ENCODE measurements at regions not wholly inside any gene's neighbourhood (a gene's known extent, or its start where the extent isn't known, plus 50 kb on each side); places are given as distances from the start of the nearest gene placed in this dataset.

- Histone ChIP-seq H3K4me1 (ENCODE audit: control insufficient read depth, insufficient read depth, low read length) (no peaks in the 10 kb centered on the region), H3K27ac (ENCODE audit: extremely low read depth, low read depth, low read length) (no peak overlapping the region), H3K9me3 (ENCODE audit: control insufficient read depth, insufficient read depth, low read depth, low read length) (no peaks in the 10 kb centered on the region), H3K4me3 (ENCODE audit: low read depth, low read length) (no peak overlapping the region), H3K36me3 (ENCODE audit: control insufficient read depth in 2 of 2, insufficient read depth in 1 of 2, low read length in 2 of 2) (no peaks in the 10 kb centered on the region)
- CTCF ChIA-PET, result interaction anchor here (0.6 to 2.1 kb wide), 2 partner anchors 12 to 1789 kb away, joined by 3 to 4 read pairs; no protein-coding TSS in a partner anchor
- POLR2A ChIA-PET, result no interaction called here
- TF ChIP-seq TCF7L2 (IDR thresholded peaks at IDR 0.05; ENCODE audit: borderline replicate concordance, low read depth, low read length) (no peak), ZNF184 (tag by site-specific recombination; IDR thresholded peaks at IDR 0.05) (no peak), ZNF354C (tag by site-specific recombination; IDR thresholded peaks at IDR 0.05; ENCODE audit: borderline replicate concordance, low read depth) (no peak), RBAK (tag by site-specific recombination; IDR thresholded peaks at IDR 0.05) (no peak), SP3 (tag by site-specific recombination; IDR thresholded peaks at IDR 0.05) (no peak), ZNF341 (tag by site-specific recombination; IDR thresholded peaks at IDR 0.05; ENCODE audit: low read depth) (no peak), ZNF747 (tag by site-specific recombination; IDR thresholded peaks at IDR 0.05) (no peak), ZNF707 (tag by site-specific recombination; IDR thresholded peaks at IDR 0.05) (no peak), KLF16 (tag by site-specific recombination; IDR thresholded peaks at IDR 0.05) (no peak), ZNF837 (tag by site-specific recombination; IDR thresholded peaks at IDR 0.05) (no peak), ZNF785 (tag by site-specific recombination; IDR thresholded peaks at IDR 0.05) (no peak), MEIS1 (CRISPR knock-in tag; IDR thresholded peaks at IDR 0.05; ENCODE audit: borderline replicate concordance) (no peak), AEBP2 (tag by site-specific recombination; IDR thresholded peaks at IDR 0.05; ENCODE audit: borderline replicate concordance) (no peak), ZBTB6 (tag by site-specific recombination; IDR thresholded peaks at IDR 0.05) (no peak), ZNF16 (tag by site-specific recombination; IDR thresholded peaks at IDR 0.05; ENCODE audit: low read depth) (no peak), ZNF629 (tag by site-specific recombination; IDR thresholded peaks at IDR 0.05) (no peak)
Measured at GRCh38 chr16:5504064-5504781, 406.6 kb upstream of the EEF2KMT start.

- ChIA-PET POLR2A (no interaction called here), CTCF (no interaction called here)
- TF ChIP-seq ZNF561 (tag by site-specific recombination; IDR thresholded peaks at IDR 0.05; ENCODE audit: borderline replicate concordance), result no peak
- TF ChIP-seq HIC1 (tag by site-specific recombination; IDR thresholded peaks at IDR 0.05), result no peak
- no peak for TF ChIP-seq ZNF791 (tag by site-specific recombination; IDR thresholded peaks at IDR 0.05)
- no peak for TF ChIP-seq ZNF626 (tag by site-specific recombination; IDR thresholded peaks at IDR 0.05)
- Histone ChIP-seq H3K4me3 (ENCODE audit: low read depth, low read length) (no peak overlapping the region), H3K9me3 (ENCODE audit: control insufficient read depth, insufficient read depth, low read depth, low read length) (no peaks in the 10 kb centered on the region), H3K27ac (ENCODE audit: extremely low read depth, low read depth, low read length) (no peak overlapping the region), H3K36me3 (ENCODE audit: control insufficient read depth in 2 of 2, insufficient read depth in 1 of 2, low read length in 2 of 2) (no peaks in the 10 kb centered on the region), H3K4me1 (ENCODE audit: control insufficient read depth, insufficient read depth, low read length) (no peaks in the 10 kb centered on the region)
Measured at GRCh38 chr16:5502944-5503343, 405.3 kb upstream of the EEF2KMT start.

Data from HEK293 (cell line).